MM.1S (cell line): ENCODE measurements at regions not wholly inside any gene's neighbourhood (a gene's known extent, or its start where the extent isn't known, plus 50 kb on each side); places are given as distances from the start of the nearest gene placed in this dataset.
"Not testable (repeated sequence)": the region's sequence is repeated elsewhere in the genome, so short reads cannot be mapped to it uniquely, and the experiment has no call there.

Experiments
- EZH2 ChIP-seq: fragments of 300-600 bp; sonication (generic); optimal IDR thresholded peaks from 2 replicates; pipeline ENCODE3; 2017; ENCODE audit warnings: low read depth, mild to moderate bottlenecking, antibody characterized with exemption, low read length, mixed read lengths
- TF ChIP-seq, protein P1 (sequence below): fragments of 300-600 bp; sonication (generic); IDR thresholded peaks from 2 replicates; pipeline ENCODE4 v1.5.1; 2016; ENCODE audit warnings: antibody characterized with exemption, low read length, mixed read lengths

- TF ChIP-seq, protein P1, sequence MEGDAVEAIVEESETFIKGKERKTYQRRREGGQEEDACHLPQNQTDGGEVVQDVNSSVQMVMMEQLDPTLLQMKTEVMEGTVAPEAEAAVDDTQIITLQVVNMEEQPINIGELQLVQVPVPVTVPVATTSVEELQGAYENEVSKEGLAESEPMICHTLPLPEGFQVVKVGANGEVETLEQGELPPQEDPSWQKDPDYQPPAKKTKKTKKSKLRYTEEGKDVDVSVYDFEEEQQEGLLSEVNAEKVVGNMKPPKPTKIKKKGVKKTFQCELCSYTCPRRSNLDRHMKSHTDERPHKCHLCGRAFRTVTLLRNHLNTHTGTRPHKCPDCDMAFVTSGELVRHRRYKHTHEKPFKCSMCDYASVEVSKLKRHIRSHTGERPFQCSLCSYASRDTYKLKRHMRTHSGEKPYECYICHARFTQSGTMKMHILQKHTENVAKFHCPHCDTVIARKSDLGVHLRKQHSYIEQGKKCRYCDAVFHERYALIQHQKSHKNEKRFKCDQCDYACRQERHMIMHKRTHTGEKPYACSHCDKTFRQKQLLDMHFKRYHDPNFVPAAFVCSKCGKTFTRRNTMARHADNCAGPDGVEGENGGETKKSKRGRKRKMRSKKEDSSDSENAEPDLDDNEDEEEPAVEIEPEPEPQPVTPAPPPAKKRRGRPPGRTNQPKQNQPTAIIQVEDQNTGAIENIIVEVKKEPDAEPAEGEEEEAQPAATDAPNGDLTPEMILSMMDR, result not testable (repeated sequence)
- not testable (repeated sequence) for TF ChIP-seq EZH2
Observed at GRCh38 chr13:97770231-97770630, 183.2 kb upstream of the IPO5 start.
